Bronchial epithelial cell (primary cell): ENCODE measurements at regions not wholly inside any gene's neighbourhood (a gene's known extent, or its start where the extent isn't known, plus 50 kb on each side); places are given as distances from the start of the nearest gene placed in this dataset.

Source experiments
- DNase-seq: peaks from one replicate; pipeline ENCODE4 v3.0.0-alpha.2; 2010; ENCODE audit warnings: low read depth
- FAIRE-seq: peaks from 2 replicates; lab custom pipeline; 2011; peaks lifted over from hg19 to GRCh38; lab: Jason Lieb, UNC
- H3K27me3 ChIP-seq: 2 replicates; pipeline ENCODE4 v1.5.1; 2011; ENCODE audit warnings: low read length; ENCODE audit not compliant: control insufficient read depth, insufficient read depth
- H3K36me3 ChIP-seq: 2 replicates; pipeline ENCODE4 v1.5.1; 2011; ENCODE audit warnings: low read length; ENCODE audit not compliant: control insufficient read depth, insufficient read depth
- H3K4me3 ChIP-seq: 2 replicates; pipeline ENCODE4 v1.5.1; 2011; ENCODE audit warnings: mild to moderate bottlenecking, low read depth, low read length, control low read depth
- CTCF ChIP-seq: IDR thresholded peaks from 2 replicates; pipeline ENCODE4 v1.5.1; 2011; ENCODE audit warnings: mild to moderate bottlenecking, moderate library complexity, low read length, control low read depth, inconsistent platforms; ENCODE audit not compliant: insufficient read depth, severe bottlenecking

- FAIRE-seq (peak; percentile 43), DNase-seq (peak; percentile 90)
- H3K36me3 ChIP-seq = no peaks in the 10 kb centered on the region
- H3K4me3 ChIP-seq = no peak overlapping the region
- H3K27me3 ChIP-seq = no peaks in the 10 kb centered on the region
- TF ChIP-seq CTCF = no peak
Observed at GRCh38 chr4:159410076-159410777, 307.3 kb downstream of the RAPGEF2 start.

- no peaks in the 10 kb centered on the region for H3K36me3 ChIP-seq
- H3K4me3 ChIP-seq = no peak overlapping the region
- no peak for FAIRE-seq
- no peak for DNase-seq
- TF ChIP-seq CTCF = no peak
- H3K27me3 ChIP-seq = no peaks in the 10 kb centered on the region
Observed at GRCh38 chr4:159410891-159411290, 308.0 kb downstream of the RAPGEF2 start.

GRCh38 chr4:159413306-159413943, 310.5 kb downstream of the RAPGEF2 start:
- DNase-seq (peak; percentile 94), FAIRE-seq (no peak)
- Histone ChIP-seq H3K36me3 (no peaks in the 10 kb centered on the region), H3K27me3 (no peaks in the 10 kb centered on the region), H3K4me3 (no peak overlapping the region)
- no peak for TF ChIP-seq CTCF

- Histone ChIP-seq H3K4me3 (no peak overlapping the region), H3K36me3 (no peaks in the 10 kb centered on the region), H3K27me3 (no peaks in the 10 kb centered on the region)
- FAIRE-seq (no peak), DNase-seq (no peak)
- TF ChIP-seq CTCF = no peak
Observed at GRCh38 chr4:159414305-159414704, 311.4 kb downstream of the RAPGEF2 start.

GRCh38 chr4:159416073-159416472, 313.2 kb downstream of the RAPGEF2 start:
- TF ChIP-seq CTCF = no peak
- Histone ChIP-seq H3K36me3 (no peaks in the 10 kb centered on the region), H3K4me3 (no peak overlapping the region), H3K27me3 (no peaks in the 10 kb centered on the region)
- DNase-seq (peak; percentile 65), FAIRE-seq (no peak)
